ENCODE measurements at regions not wholly inside any gene's neighbourhood (a gene's known extent, or its start where the extent isn't known, plus 50 kb on each side); places are given as distances from the start of the nearest gene placed in this dataset.

DNA sequence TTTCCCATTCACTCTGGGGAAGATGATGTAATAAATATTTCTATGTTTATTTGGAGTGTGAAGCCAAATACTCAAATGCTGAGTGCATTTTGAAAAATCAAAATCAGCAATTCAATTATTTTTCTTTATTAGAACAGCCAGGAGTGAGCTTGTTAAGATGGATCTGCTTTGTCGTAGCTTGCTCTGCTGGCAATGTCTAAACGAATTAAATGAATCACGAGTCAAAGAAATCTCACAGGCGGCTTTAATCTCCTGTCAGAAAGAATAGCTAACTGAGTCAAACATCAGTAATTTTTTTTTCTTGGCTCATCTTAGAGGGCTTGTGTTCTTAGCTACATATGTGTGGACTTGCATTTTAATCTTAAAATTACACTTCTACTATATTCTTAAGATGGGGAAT is 100.2 kb upstream of the HMGN3 start:
- no peak overlapping the region for H3K4me3 ChIP-seq
- TF ChIP-seq, protein P1, sequence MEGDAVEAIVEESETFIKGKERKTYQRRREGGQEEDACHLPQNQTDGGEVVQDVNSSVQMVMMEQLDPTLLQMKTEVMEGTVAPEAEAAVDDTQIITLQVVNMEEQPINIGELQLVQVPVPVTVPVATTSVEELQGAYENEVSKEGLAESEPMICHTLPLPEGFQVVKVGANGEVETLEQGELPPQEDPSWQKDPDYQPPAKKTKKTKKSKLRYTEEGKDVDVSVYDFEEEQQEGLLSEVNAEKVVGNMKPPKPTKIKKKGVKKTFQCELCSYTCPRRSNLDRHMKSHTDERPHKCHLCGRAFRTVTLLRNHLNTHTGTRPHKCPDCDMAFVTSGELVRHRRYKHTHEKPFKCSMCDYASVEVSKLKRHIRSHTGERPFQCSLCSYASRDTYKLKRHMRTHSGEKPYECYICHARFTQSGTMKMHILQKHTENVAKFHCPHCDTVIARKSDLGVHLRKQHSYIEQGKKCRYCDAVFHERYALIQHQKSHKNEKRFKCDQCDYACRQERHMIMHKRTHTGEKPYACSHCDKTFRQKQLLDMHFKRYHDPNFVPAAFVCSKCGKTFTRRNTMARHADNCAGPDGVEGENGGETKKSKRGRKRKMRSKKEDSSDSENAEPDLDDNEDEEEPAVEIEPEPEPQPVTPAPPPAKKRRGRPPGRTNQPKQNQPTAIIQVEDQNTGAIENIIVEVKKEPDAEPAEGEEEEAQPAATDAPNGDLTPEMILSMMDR (IDR thresholded peaks at IDR 0.05), result no peak
- no peak for TF ChIP-seq POLR2A (IDR thresholded peaks at IDR 0.05)
- intact Hi-C loops (cut with DNase I; ENCODE audit: low total_unique reads), result no loop called here
- H3K27ac ChIP-seq, result no peak overlapping the region
- H3K27me3 ChIP-seq, result no peaks in the 10 kb centered on the region
- no peak for DNase-seq
- WGBS, 2 donors, result 68 to 79% methylated on average over 4 of the region's 4 CpGs
- no peaks in the 10 kb centered on the region for H3K9me3 ChIP-seq
- H3K4me1 ChIP-seq, result no peaks in the 10 kb centered on the region
- no peaks in the 10 kb centered on the region for H3K36me3 ChIP-seq (ENCODE audit: low read depth, missing control alignments)

DNA sequence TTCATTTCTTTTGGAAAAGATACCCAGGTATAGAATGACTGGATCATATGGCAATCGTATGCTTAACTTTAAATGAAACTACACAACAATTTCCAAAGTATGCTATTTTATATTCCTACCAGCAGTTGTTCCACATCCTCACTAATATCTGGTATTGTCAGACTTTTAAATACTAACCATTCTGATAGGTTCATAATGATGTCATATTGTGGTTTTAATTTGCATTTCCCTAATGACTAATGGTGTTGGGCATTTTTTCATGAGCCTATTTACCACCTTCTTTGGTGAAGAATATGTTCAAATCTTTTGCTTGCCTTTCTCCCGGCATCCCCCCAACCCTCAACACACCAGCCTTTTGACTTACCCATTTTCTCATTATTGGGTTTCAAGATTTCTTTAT is 96.2 kb upstream of the HMGN3 start:
- Histone ChIP-seq H3K27me3 (no peaks in the 10 kb centered on the region), H3K4me1 (no peaks in the 10 kb centered on the region), H3K27ac (no peak overlapping the region), H3K9me3 (no peaks in the 10 kb centered on the region), H3K4me3 (no peak overlapping the region), H3K36me3 (ENCODE audit: low read depth, missing control alignments) (no peaks in the 10 kb centered on the region)
- TF ChIP-seq, protein P1 (IDR thresholded peaks at IDR 0.05), result no peak
- no peak for TF ChIP-seq POLR2A (IDR thresholded peaks at IDR 0.05)
- no peak for DNase-seq
- intact Hi-C loops (cut with DNase I; ENCODE audit: low total_unique reads), result no loop called here
- WGBS, 2 donors, result 88 to 94% methylated on average over 2 of the region's 2 CpGs

DNA sequence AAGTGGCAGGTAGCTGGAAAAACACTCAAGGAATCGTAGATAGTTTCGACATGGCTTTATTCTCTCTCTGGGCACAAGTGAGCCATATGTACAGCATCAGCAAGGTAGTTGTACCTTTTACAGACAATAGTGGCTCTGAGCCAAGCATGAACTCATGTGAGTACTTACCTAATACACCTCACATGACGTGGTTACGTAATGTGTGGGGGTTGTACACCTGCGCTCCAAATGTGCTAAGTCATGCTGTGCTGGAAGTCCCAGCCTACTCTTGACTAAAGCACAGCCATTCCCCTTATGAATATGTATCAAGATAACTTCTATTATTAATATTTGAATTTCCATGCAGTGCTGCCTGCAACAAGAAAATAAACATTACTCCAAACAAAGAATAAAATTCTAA is 78.8 kb upstream of the HMGN3 start:
- no peaks in the 10 kb centered on the region for H3K36me3 ChIP-seq (ENCODE audit: low read depth, missing control alignments)
- no peak overlapping the region for H3K27ac ChIP-seq
- no peaks in the 10 kb centered on the region for H3K4me1 ChIP-seq
- WGBS, 2 donors, result 93 to 98% methylated on average over 5 of the region's 5 CpGs
- H3K27me3 ChIP-seq, result no peaks in the 10 kb centered on the region
- H3K9me3 ChIP-seq, result no peaks in the 10 kb centered on the region
- no peak overlapping the region for H3K4me3 ChIP-seq
- intact Hi-C loops (cut with DNase I; ENCODE audit: low total_unique reads), result no loop called here
- DNase-seq, result no peak
- TF ChIP-seq, protein P1 (IDR thresholded peaks at IDR 0.05), result no peak
- TF ChIP-seq POLR2A (IDR thresholded peaks at IDR 0.05), result no peak

DNA sequence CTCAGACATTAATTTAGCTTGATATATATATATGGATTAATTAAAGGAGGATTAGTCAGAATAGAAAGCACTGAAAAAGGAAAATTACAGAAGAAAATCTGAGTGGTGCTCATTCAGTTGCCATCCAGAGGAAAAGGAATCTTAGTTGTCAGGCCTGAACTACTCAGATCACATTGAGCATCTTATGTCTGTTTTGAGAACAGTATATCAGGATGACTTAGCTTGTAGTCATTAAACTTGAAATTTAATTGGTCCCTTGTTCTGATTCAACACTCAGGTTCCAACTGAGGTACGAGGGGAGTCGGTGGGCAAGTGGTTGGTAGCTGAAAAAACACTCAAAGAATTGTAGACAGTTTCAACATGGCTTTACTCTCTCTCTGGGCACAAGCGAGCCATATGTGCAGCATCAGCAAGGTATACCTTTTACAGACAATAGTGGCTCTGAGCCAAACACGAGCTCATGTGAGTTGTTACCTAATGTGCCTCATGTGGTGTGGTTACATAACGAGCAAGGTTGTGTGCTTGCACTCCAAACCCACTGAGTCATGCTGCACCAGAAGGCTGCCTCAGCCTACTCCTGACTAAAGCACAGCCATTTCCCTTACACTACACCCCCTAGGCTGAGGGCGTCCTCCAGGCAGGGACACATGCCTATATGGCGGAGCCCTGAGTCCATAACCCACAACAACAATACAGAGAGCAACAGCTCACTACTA is 73.0 kb upstream of the HMGN3 start:
- intact Hi-C loops (cut with DNase I; ENCODE audit: low total_unique reads), result no loop called here
- TF ChIP-seq, protein P1 (IDR thresholded peaks at IDR 0.05), result no peak
- TF ChIP-seq POLR2A (IDR thresholded peaks at IDR 0.05), result no peak
- Histone ChIP-seq H3K27me3 (no peaks in the 10 kb centered on the region), H3K27ac (no peak overlapping the region), H3K4me3 (no peak overlapping the region), H3K36me3 (ENCODE audit: low read depth, missing control alignments) (no peaks in the 10 kb centered on the region), H3K4me1 (no peaks in the 10 kb centered on the region), H3K9me3 (no peaks in the 10 kb centered on the region)
- WGBS, 2 donors, result 96 to 97% methylated on average over 6 to 7 of the region's 7 CpGs
- DNase-seq, result no peak

DNA sequence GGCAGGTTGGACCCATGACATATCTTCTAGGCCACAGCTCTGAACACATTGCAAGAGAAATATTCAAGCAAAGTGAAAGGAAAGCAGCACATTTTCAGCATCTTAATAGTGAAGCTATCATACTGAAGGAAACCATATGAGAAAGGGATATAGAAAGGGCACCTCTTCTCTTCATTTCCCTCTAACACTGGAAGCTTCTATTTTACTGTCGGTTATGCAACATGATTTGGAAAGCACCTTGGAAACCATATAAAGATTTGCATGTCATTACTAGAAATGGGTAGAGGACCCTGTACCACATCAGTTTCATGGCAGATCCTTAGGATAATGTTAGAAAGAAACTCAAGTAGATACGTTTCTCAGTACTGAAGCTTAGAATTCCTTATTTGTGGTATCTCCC is 70.5 kb upstream of the HMGN3 start:
- DNase-seq, result no peak
- no peaks in the 10 kb centered on the region for H3K4me1 ChIP-seq
- intact Hi-C loops (cut with DNase I; ENCODE audit: low total_unique reads), result no loop called here
- H3K9me3 ChIP-seq, result no peaks in the 10 kb centered on the region
- WGBS, 2 donors, result 84 to 93% methylated on average over 2 of the region's 2 CpGs
- H3K4me3 ChIP-seq, result no peak overlapping the region
- H3K36me3 ChIP-seq (ENCODE audit: low read depth, missing control alignments), result no peaks in the 10 kb centered on the region
- no peak overlapping the region for H3K27ac ChIP-seq
- no peaks in the 10 kb centered on the region for H3K27me3 ChIP-seq
- TF ChIP-seq, protein P1 (IDR thresholded peaks at IDR 0.05), result no peak
- no peak for TF ChIP-seq POLR2A (IDR thresholded peaks at IDR 0.05)

Measured in testis (tissue), 2 donors.